HEK293 (cell line): ENCODE measurements at regions not wholly inside any gene's neighbourhood (a gene's known extent, or its start where the extent isn't known, plus 50 kb on each side); places are given as distances from the start of the nearest gene placed in this dataset.

Experiments
- CTCF ChIA-PET: fragments of 350-600 bp; formaldehyde crosslinking; extraction: SDS; loops from one replicate; lab custom pipeline; 2021; ENCODE audit warnings: antibody characterized with exemption; lab: Yijun Ruan, JAX
- POLR2A ChIA-PET: fragments of 300-600 bp; formaldehyde crosslinking; extraction: SDS; loops from one replicate; lab custom pipeline; 2020; ENCODE audit warnings: antibody characterized with exemption, inconsistent platforms; lab: Yijun Ruan, JAX
- H3K27ac ChIP-seq: fragments of 200-500 bp; sonication (Bioruptor generic); 2 replicates; pipeline ENCODE4 v1.5.1; 2014; ENCODE audit warnings: low read depth, low read length, control low read depth, inconsistent platforms; ENCODE audit errors: extremely low read depth
- H3K36me3 ChIP-seq, 2 experiments: fragments of 200-500 bp in 1 of 2; sonication (Bioruptor generic) in 1 of 2; 1 replicate in 1 of 2; 2 replicates in 1 of 2; pipeline ENCODE4 v1.5.1; 2014 to 2017; ENCODE audit warnings: inconsistent platforms in 2 of 2, low read length in 2 of 2; ENCODE audit not compliant: control insufficient read depth in 2 of 2, insufficient read depth in 1 of 2
- H3K4me1 ChIP-seq: fragments of 200-500 bp; sonication (Bioruptor generic); 2 replicates; pipeline ENCODE4 v1.5.1; 2014; ENCODE audit warnings: mild to moderate bottlenecking, low read length, inconsistent platforms; ENCODE audit not compliant: control insufficient read depth, insufficient read depth
- H3K4me3 ChIP-seq: 2 replicates; pipeline ENCODE4 v1.5.1; 2011; ENCODE audit warnings: low read depth, mild to moderate bottlenecking, control low read depth, low read length, moderate library complexity
- H3K9me3 ChIP-seq: fragments of 200-500 bp; sonication (Bioruptor generic); 2 replicates; pipeline ENCODE4 v1.5.1; 2014; ENCODE audit warnings: low read depth, low read length, inconsistent platforms; ENCODE audit not compliant: control insufficient read depth, insufficient read depth
- GFI1B ChIP-seq: fragments of 450-650 bp; formaldehyde crosslinking; IDR thresholded peaks from 2 replicates; pipeline ENCODE4 v1.5.1; 2016; ENCODE audit warnings: missing biosample characterization, missing genetic modification characterization
- GLI4 ChIP-seq: fragments of 450-650 bp; formaldehyde crosslinking; IDR thresholded peaks from 2 replicates; pipeline ENCODE4 v1.5.1; 2016; ENCODE audit warnings: missing biosample characterization, missing genetic modification characterization
- KLF16 ChIP-seq: fragments of 450-650 bp; formaldehyde crosslinking; IDR thresholded peaks from 2 replicates; pipeline ENCODE4 v1.5.1; 2017; ENCODE audit warnings: missing biosample characterization, missing genetic modification characterization
- PRDM1 ChIP-seq: fragments of 450-650 bp; formaldehyde crosslinking; IDR thresholded peaks from 2 replicates; pipeline ENCODE4; 2016; ENCODE audit warnings: missing biosample characterization, missing genetic modification characterization
- TCF7L2 ChIP-seq: IDR thresholded peaks from 2 replicates; pipeline ENCODE4 v1.6.1; 2011; ENCODE audit warnings: low read depth, mild to moderate bottlenecking, inconsistent platforms, low read length, moderate library complexity, borderline replicate concordance
- YY2 ChIP-seq: fragments of 450-650 bp; formaldehyde crosslinking; IDR thresholded peaks from 2 replicates; pipeline ENCODE4 v1.5.1; 2016; ENCODE audit warnings: missing biosample characterization, missing genetic modification characterization
- ZBTB1 ChIP-seq: fragments of 450-650 bp; formaldehyde crosslinking; IDR thresholded peaks from 2 replicates; pipeline ENCODE4 v1.5.1; 2016; ENCODE audit warnings: missing biosample characterization, missing genetic modification characterization
- ZBTB8A ChIP-seq: fragments of 450-650 bp; formaldehyde crosslinking; IDR thresholded peaks from 2 replicates; pipeline ENCODE4 v1.5.1; 2016; ENCODE audit warnings: missing biosample characterization, missing genetic modification characterization
- ZNF140 ChIP-seq: fragments of 450-650 bp; formaldehyde crosslinking; IDR thresholded peaks from 2 replicates; pipeline ENCODE4 v1.5.1; 2016; ENCODE audit warnings: missing biosample characterization, missing genetic modification characterization
- ZNF146 ChIP-seq: fragments of 450-650 bp; formaldehyde crosslinking; IDR thresholded peaks from 2 replicates; pipeline ENCODE4 v1.5.1; 2016; ENCODE audit warnings: missing biosample characterization, missing genetic modification characterization
- ZNF335 ChIP-seq: fragments of 450-650 bp; formaldehyde crosslinking; conservative IDR thresholded peaks from 2 replicates; pipeline ENCODE4 v1.5.1; 2016; ENCODE audit warnings: missing biosample characterization, missing genetic modification characterization
- ZNF354C ChIP-seq: fragments of 450-650 bp; formaldehyde crosslinking; IDR thresholded peaks from 2 replicates; pipeline ENCODE4 v1.5.1; 2016; ENCODE audit warnings: missing biosample characterization, missing genetic modification characterization, low read depth, borderline replicate concordance
- ZNF548 ChIP-seq: fragments of 450-650 bp; formaldehyde crosslinking; IDR thresholded peaks from 2 replicates; pipeline ENCODE4 v1.5.1; 2016; ENCODE audit warnings: missing biosample characterization, missing genetic modification characterization
- ZNF623 ChIP-seq: fragments of 450-650 bp; formaldehyde crosslinking; IDR thresholded peaks from 2 replicates; pipeline ENCODE4 v1.5.1; 2016; ENCODE audit warnings: missing biosample characterization, missing genetic modification characterization
- TF ChIP-seq, protein P1 (sequence below): fragments of 450-650 bp; formaldehyde crosslinking; IDR thresholded peaks from 2 replicates; pipeline ENCODE4 v1.5.1; 2016; ENCODE audit warnings: missing biosample characterization, missing genetic modification characterization
- TF ChIP-seq, protein P2 (sequence below): fragments of 450-650 bp; formaldehyde crosslinking; IDR thresholded peaks from 2 replicates; pipeline ENCODE4 v1.5.1; 2016; ENCODE audit warnings: missing biosample characterization, missing genetic modification characterization
- TF ChIP-seq, protein P3 (sequence below): fragments of 450-650 bp; formaldehyde crosslinking; IDR thresholded peaks from 2 replicates; pipeline ENCODE4; 2016; ENCODE audit warnings: missing biosample characterization, missing genetic modification characterization
- TF ChIP-seq, protein P4 (sequence below): fragments of 450-650 bp; formaldehyde crosslinking; IDR thresholded peaks from 2 replicates; pipeline ENCODE4 v1.5.1; 2016; ENCODE audit warnings: missing biosample characterization, missing genetic modification characterization
- TF ChIP-seq, protein P5 (sequence below): fragments of 450-650 bp; formaldehyde crosslinking; IDR thresholded peaks from 2 replicates; pipeline ENCODE4 v1.5.1; 2016; ENCODE audit warnings: missing biosample characterization, missing genetic modification characterization

DNA sequence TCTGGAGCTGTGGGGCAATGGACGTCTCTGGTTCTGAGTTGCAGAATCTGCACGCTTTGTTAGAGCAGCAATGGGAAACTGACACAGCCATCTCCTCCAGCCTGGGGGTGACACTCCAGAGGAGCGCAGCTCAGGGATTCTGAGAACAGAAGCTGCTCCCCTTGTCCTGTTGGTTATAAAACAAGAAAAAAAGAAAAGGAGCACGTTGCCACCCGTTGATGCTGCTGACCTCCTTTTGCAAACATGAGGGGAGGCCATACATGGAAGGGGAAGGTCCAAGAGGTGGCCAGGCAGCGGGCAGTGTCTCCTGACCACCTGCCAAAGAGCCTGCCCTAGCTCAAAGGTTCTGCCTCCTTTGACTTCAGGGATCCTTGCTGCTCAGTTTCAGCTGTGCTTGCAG is 61.0 kb downstream of the SPATA19 start:
- POLR2A ChIA-PET = no interaction called here

DNA sequence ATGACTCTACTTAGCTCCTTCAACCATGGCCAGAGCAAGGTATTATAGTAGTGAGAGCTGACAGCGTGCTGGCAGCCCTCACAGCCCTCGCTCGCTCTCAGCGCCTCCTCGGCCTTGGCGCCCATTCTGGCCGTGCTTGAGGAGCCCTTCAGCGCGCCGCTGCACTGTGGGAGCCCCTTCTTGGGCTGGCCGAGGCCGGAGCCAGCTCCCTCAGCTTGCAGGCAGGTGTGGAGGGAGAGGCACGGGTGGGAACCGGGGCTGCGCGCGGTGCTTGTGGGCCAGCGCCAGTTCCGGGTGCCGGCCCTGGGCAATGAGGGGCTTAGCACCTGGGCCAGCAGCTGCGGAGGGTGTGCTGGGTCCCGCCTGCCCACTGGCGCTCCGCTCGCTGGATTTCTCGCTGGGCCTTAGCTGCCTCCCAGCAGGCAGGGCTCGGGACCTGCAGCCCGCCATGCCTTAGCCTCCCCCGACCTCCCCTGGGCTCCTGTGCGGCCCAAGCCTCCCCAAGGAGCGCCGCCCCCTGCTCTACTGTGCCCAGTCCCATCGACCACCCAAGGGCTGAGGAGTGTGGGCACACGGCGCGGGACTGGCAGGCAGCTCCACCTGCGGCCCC is 63.1 kb downstream of the SPATA19 start:
- H3K4me3 ChIP-seq = no peak overlapping the region
- CTCF ChIA-PET = interaction anchor here (0.5 kb wide), 1 partner anchor 533 kb away, joined by 3 read pairs; no protein-coding TSS in a partner anchor
- TF ChIP-seq KLF16 (tag by site-specific recombination) = no peak
- TF ChIP-seq ZBTB8A (tag by site-specific recombination) = no peak
- no peak for TF ChIP-seq ZNF623
- TF ChIP-seq GLI4 (tag by site-specific recombination) = no peak
- no peak for TF ChIP-seq GFI1B
- no peak for TF ChIP-seq ZBTB1 (tag by site-specific recombination)
- TF ChIP-seq, protein P1, sequence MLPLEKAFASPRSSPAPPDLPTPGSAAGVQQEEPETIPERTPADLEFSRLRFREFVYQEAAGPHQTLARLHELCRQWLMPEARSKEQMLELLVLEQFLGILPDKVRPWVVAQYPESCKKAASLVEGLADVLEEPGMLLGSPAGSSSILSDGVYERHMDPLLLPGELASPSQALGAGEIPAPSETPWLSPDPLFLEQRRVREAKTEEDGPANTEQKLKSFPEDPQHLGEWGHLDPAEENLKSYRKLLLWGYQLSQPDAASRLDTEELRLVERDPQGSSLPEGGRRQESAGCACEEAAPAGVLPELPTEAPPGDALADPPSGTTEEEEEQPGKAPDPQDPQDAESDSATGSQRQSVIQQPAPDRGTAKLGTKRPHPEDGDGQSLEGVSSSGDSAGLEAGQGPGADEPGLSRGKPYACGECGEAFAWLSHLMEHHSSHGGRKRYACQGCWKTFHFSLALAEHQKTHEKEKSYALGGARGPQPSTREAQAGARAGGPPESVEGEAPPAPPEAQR (tag by site-specific recombination) = no peak
- no peak for TF ChIP-seq YY2 (tag by site-specific recombination)
- TF ChIP-seq TCF7L2 = no peak
- no peak for TF ChIP-seq ZNF146 (tag by site-specific recombination)
- TF ChIP-seq, protein P2, sequence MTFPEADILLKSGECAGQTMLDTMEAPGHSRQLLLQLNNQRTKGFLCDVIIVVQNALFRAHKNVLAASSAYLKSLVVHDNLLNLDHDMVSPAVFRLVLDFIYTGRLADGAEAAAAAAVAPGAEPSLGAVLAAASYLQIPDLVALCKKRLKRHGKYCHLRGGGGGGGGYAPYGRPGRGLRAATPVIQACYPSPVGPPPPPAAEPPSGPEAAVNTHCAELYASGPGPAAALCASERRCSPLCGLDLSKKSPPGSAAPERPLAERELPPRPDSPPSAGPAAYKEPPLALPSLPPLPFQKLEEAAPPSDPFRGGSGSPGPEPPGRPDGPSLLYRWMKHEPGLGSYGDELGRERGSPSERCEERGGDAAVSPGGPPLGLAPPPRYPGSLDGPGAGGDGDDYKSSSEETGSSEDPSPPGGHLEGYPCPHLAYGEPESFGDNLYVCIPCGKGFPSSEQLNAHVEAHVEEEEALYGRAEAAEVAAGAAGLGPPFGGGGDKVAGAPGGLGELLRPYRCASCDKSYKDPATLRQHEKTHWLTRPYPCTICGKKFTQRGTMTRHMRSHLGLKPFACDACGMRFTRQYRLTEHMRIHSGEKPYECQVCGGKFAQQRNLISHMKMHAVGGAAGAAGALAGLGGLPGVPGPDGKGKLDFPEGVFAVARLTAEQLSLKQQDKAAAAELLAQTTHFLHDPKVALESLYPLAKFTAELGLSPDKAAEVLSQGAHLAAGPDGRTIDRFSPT (tag by site-specific recombination) = no peak
- TF ChIP-seq PRDM1 (tag by site-specific recombination) = no peak
- TF ChIP-seq ZNF548 (tag by site-specific recombination) = no peak
- no peak for TF ChIP-seq ZNF335 (tag by site-specific recombination)
- TF ChIP-seq, protein P3, sequence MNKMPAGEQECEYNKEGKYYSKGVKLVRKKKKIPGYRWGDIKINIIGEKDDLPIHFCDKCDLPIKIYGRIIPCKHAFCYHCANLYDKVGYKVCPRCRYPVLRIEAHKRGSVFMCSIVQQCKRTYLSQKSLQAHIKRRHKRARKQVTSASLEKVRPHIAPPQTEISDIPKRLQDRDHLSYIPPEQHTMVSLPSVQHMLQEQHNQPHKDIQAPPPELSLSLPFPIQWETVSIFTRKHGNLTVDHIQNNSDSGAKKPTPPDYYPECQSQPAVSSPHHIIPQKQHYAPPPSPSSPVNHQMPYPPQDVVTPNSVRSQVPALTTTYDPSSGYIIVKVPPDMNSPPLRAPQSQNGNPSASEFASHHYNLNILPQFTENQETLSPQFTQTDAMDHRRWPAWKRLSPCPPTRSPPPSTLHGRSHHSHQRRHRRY (tag by site-specific recombination) = no peak
- POLR2A ChIA-PET = no interaction called here
- H3K27ac ChIP-seq = no peak overlapping the region
- H3K36me3 ChIP-seq = no peaks in the 10 kb centered on the region
- H3K9me3 ChIP-seq = no peaks in the 10 kb centered on the region
- no peaks in the 10 kb centered on the region for H3K4me1 ChIP-seq

More for the DNA sequence above, 61.0 kb downstream of the SPATA19 start:
- CTCF ChIA-PET = no interaction called here
- TF ChIP-seq ZNF140 (tag by site-specific recombination) = no peak
- TF ChIP-seq ZNF354C (tag by site-specific recombination) = no peak
- TF ChIP-seq, protein P4, sequence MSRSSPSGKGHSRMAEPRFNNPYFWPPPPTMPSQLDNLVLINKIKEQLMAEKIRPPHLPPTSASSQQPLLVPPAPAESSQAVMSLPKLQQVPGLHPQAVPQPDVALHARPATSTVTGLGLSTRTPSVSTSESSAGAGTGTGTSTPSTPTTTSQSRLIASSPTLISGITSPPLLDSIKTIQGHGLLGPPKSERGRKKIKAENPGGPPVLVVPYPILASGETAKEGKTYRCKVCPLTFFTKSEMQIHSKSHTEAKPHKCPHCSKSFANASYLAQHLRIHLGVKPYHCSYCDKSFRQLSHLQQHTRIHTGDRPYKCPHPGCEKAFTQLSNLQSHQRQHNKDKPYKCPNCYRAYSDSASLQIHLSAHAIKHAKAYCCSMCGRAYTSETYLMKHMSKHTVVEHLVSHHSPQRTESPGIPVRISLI (tag by site-specific recombination) = no peak
- TF ChIP-seq, protein P5, sequence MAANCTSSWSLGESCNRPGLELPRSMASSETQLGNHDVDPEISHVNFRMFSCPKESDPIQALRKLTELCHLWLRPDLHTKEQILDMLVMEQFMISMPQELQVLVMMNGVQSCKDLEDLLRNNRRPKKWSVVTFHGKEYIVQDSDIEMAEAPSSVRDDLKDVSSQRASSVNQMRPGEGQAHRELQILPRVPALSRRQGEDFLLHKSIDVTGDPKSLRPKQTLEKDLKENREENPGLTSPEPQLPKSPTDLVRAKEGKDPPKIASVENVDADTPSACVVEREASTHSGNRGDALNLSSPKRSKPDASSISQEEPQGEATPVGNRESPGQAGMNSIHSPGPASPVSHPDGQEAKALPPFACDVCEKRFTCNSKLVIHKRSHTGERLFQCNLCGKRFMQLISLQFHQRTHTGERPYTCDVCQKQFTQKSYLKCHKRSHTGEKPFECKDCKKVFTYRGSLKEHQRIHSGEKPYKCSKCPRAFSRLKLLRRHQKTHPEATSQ (tag by site-specific recombination) = no peak
- no peaks in the 10 kb centered on the region for H3K9me3 ChIP-seq
- no peaks in the 10 kb centered on the region for H3K4me1 ChIP-seq
- H3K27ac ChIP-seq = no peak overlapping the region
- H3K4me3 ChIP-seq = no peak overlapping the region
- no peaks in the 10 kb centered on the region for H3K36me3 ChIP-seq
